Spleen (tissue), 11 donors: ENCODE measurements at regions not wholly inside any gene's neighbourhood (a gene's known extent, or its start where the extent isn't known, plus 50 kb on each side); places are given as distances from the start of the nearest gene placed in this dataset.

ENCODE experiments used
- DNase-seq: peaks from one replicate; pipeline ENCODE4 v3.0.0-alpha.2; 2020
- H3K27ac ChIP-seq, 8 donors: fragments of 200-600 bp; sonication (generic) in 7 of 8; 1 replicate in 4 of 8; 2 replicates in 4 of 8; pipeline versions ENCODE4 v1.5.0 to v1.8.0; 2016 to 2021; ENCODE audit warnings: inconsistent platforms in 4 of 8, mild to moderate bottlenecking in 4 of 8, moderate library complexity in 1 of 8
- H3K27me3 ChIP-seq, 7 donors: fragments of 200-600 bp; sonication (generic) in 6 of 7; replicated peaks in 1 of 7; 1 replicate in 4 of 7; 2 replicates in 3 of 7; pipeline versions ENCODE4 v1.5.0 to v1.8.0; 2016 to 2021; ENCODE audit warnings: inconsistent platforms in 3 of 7, mild to moderate bottlenecking in 1 of 7
- H3K36me3 ChIP-seq, 6 donors: fragments of 200-600 bp; sonication (generic) in 5 of 6; 1 replicate in 4 of 6; 2 replicates in 2 of 6; pipeline versions ENCODE4 v1.5.0 to v1.8.0; 2016 to 2021; ENCODE audit warnings: inconsistent platforms in 2 of 6
- H3K4me1 ChIP-seq, 6 donors: fragments of 200-600 bp; sonication (generic) in 5 of 6; 1 replicate in 3 of 6; 2 replicates in 3 of 6; pipeline versions ENCODE4 v1.5.0 to v1.8.0; 2016 to 2021; ENCODE audit warnings: inconsistent platforms in 3 of 6
- H3K4me3 ChIP-seq, 8 donors: fragments of 200-600 bp; sonication (generic) in 7 of 8; 1 replicate in 4 of 8; 2 replicates in 4 of 8; pipeline versions ENCODE4 v1.5.0 to v1.8.0; 2016 to 2021; ENCODE audit warnings: inconsistent platforms in 4 of 8, mild to moderate bottlenecking in 4 of 8, moderate library complexity in 2 of 8
- H3K9me3 ChIP-seq, 8 donors: fragments of 200-600 bp; sonication (generic) in 7 of 8; 1 replicate in 4 of 8; 2 replicates in 4 of 8; pipeline versions ENCODE4 v1.5.0 to v1.8.0; 2016 to 2021; ENCODE audit warnings: inconsistent platforms in 4 of 8
- POLR2A ChIP-seq, 3 donors: fragments of 450-650 bp; IDR thresholded peaks; one replicate each; pipeline ENCODE4 v1.5.1; 2017; ENCODE audit warnings: antibody characterized with exemption in 3 of 3, mild to moderate bottlenecking in 1 of 3
- POLR2AphosphoS5 ChIP-seq, 3 donors: sonication (generic); formaldehyde crosslinking; IDR thresholded peaks; one replicate each; pipeline ENCODE4 v1.5.1; 2017; ENCODE audit warnings: antibody characterized with exemption in 3 of 3
- WGBS, 5 donors: extraction: QIAGEN DNeasy Blood & Tissue Kit in 3 of 5; methylation state at CpG; one replicate each; pipeline versions ENCODE4 v1.1.5 to v1.1.7; 2013 to 2018; 5-methylcytosine and 5-hydroxymethylcytosine counted together
- intact Hi-C: fragments of 100-400 bp; cut with DNase I; formaldehyde crosslinking; loops from one replicate; pipeline ENCODE4 v1.15.0; 2023; ENCODE audit warnings: low total_unique reads
- TF ChIP-seq, protein P1 (sequence below), 11 experiments: fragments of 200-600 bp in 7 of 11; fragments of 450-650 bp in 4 of 11; sonication (generic) in 4 of 11; IDR thresholded peaks in 8 of 11; conservative IDR thresholded peaks in 3 of 11; 1 replicate in 7 of 11; 2 replicates in 4 of 11; pipeline versions ENCODE4 v1.4.0 to v1.8.0; 2016 to 2021; ENCODE audit warnings: antibody characterized with exemption in 11 of 11, inconsistent platforms in 4 of 11, mild to moderate bottlenecking in 1 of 11
- donor health status: healthy with polysubstance abuse.
- donor health status: DM: no; HTN: no; CAD: no; lungs with moderate emphysema.
- donor health status: DM: no; HTN: no; CAD: no.
- donor health status: Bipolar disorder and iron deficiency.
- donor health status: healthy.
- donor health status: DM: no; HTN: no; CAD: no.
- donor health status: DM: yes; HTN: yes; CAD: no.

DNA sequence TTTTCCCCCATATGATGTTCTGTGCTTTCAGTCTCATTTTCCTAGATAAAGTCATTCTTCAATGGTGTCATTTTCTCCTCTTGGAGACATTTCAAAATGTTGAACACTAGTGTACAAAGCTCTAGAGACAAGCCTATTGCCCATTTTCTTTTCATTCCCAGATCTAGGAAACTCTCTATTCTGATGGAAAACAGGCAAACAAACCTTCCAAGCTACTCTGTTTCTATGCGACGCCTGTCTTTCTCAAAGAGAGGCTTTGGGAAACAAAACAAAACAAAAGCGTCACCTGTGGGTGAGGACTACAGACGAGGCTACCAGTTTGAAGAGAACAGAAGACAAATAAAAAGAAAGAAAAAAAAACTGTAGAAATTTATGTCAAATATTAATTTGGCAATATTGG is 311.0 kb downstream of the CBLN2 start:
- 65 to 78% (median 76%) methylated on average over 4 of the region's 4 CpGs for WGBS, 5 donors
- Histone ChIP-seq H3K27me3 (no peaks in the 10 kb centered on the region), H3K36me3 (no peaks in the 10 kb centered on the region), H3K4me3 (no peak overlapping the region), H3K27ac (no peak overlapping the region), H3K4me1 (no peaks in the 10 kb centered on the region), H3K9me3 (peaks cover 0 to 5% (median 0%) of the 10 kb centered on the region in 8 donors)
- no peak for DNase-seq
- intact Hi-C loops, result no loop called here
- TF ChIP-seq POLR2A (IDR thresholded peaks at IDR 0.05) (no peak), POLR2AphosphoS5 (IDR thresholded peaks at IDR 0.05) (no peak)
- TF ChIP-seq, protein P1, sequence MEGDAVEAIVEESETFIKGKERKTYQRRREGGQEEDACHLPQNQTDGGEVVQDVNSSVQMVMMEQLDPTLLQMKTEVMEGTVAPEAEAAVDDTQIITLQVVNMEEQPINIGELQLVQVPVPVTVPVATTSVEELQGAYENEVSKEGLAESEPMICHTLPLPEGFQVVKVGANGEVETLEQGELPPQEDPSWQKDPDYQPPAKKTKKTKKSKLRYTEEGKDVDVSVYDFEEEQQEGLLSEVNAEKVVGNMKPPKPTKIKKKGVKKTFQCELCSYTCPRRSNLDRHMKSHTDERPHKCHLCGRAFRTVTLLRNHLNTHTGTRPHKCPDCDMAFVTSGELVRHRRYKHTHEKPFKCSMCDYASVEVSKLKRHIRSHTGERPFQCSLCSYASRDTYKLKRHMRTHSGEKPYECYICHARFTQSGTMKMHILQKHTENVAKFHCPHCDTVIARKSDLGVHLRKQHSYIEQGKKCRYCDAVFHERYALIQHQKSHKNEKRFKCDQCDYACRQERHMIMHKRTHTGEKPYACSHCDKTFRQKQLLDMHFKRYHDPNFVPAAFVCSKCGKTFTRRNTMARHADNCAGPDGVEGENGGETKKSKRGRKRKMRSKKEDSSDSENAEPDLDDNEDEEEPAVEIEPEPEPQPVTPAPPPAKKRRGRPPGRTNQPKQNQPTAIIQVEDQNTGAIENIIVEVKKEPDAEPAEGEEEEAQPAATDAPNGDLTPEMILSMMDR (IDR thresholded peaks at IDR 0.05 in 8 of 11, conservative IDR thresholded peaks at IDR 0.05 in 3 of 11), result no peak

DNA sequence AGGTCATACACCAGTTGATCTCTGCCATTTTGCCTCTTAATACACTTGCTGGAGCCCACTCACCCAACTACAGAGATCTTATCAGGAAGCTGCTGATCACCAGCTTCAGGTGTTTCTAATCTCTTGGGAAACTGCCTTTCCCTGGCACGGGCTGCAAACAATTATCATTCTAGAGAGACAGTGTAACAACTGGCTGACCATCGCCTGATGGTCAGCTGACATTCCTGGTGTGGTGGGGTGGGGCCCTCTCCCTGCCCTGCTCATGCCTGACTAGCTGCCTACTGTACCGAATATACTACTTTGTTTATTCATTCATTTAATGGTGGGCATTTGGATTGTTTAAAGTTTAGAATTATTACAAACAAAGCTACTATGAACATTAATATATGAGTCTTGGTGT is 311.5 kb downstream of the CBLN2 start:
- Histone ChIP-seq H3K36me3 (no peaks in the 10 kb centered on the region), H3K27me3 (no peaks in the 10 kb centered on the region), H3K4me3 (no peak overlapping the region), H3K9me3 (peaks cover 0 to 5% (median 0%) of the 10 kb centered on the region in 8 donors), H3K4me1 (no peaks in the 10 kb centered on the region), H3K27ac (no peak overlapping the region)
- TF ChIP-seq, protein P1 (IDR thresholded peaks at IDR 0.05 in 8 of 11, conservative IDR thresholded peaks at IDR 0.05 in 3 of 11), result no peak
- TF ChIP-seq POLR2AphosphoS5 (IDR thresholded peaks at IDR 0.05), result no peak
- TF ChIP-seq POLR2A (IDR thresholded peaks at IDR 0.05), result no peak
- intact Hi-C loops, result no loop called here
- no peak for DNase-seq
- 76 to 89% (median 81%) methylated on average over 3 of the region's 3 CpGs for WGBS, 5 donors

DNA sequence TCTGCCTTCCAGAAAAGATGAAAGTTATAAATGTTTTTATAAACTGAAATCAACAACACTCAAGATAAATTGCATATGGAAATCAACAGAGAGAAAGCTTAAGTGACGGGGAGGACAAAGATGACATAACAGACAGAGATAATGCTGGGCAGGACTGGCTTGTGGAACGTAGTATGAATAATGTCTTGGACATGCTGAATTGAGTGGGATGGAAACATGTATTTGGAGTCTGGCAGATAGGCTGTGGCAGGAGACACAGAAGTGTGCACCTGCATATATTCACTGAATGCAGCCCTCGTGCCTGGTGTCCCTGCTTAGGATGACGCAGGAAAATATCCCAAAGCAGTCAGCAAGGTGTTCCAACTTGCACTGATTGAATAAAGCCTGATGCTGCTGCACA is 318.2 kb downstream of the CBLN2 start:
- Histone ChIP-seq H3K4me3 (no peak overlapping the region), H3K27ac (no peak overlapping the region), H3K27me3 (no peaks in the 10 kb centered on the region), H3K4me1 (no peaks in the 10 kb centered on the region), H3K36me3 (no peaks in the 10 kb centered on the region), H3K9me3 (peaks cover 0 to 19% (median 7%) of the 10 kb centered on the region in 8 donors)
- intact Hi-C loops, result no loop called here
- TF ChIP-seq POLR2A (IDR thresholded peaks at IDR 0.05) (no peak), POLR2AphosphoS5 (IDR thresholded peaks at IDR 0.05) (no peak)
- TF ChIP-seq, protein P1 (IDR thresholded peaks at IDR 0.05 in 8 of 11, conservative IDR thresholded peaks at IDR 0.05 in 3 of 11), result no peak
- DNase-seq, result no peak
- 64 to 86% (median 77%) methylated on average over 4 of the region's 4 CpGs for WGBS, 5 donors

DNA sequence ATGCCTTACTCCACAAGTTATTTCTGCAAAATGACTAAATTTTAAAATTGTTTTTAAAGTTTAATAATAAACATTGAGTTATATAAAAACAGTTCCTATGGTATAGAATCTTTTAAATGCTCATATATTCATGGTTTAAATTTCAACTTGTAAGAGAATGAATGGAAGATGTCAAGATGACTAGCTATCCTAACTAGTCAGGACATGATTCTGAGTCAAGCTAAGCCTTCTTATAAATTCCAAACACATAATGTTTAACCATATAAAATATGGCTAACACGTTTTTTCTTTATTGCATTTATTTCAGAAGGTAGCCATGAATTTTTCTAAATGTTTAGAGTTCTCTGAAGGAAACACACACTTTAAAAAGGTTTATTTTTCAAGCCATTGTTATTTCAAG is 320.4 kb downstream of the CBLN2 start:
- intact Hi-C loops, result no loop called here
- no peak overlapping the region for H3K4me3 ChIP-seq
- no peaks in the 10 kb centered on the region for H3K4me1 ChIP-seq
- H3K36me3 ChIP-seq, result no peaks in the 10 kb centered on the region
- 26 to 58% (median 36%) methylated on average over 1 of the region's 1 CpG for WGBS, 5 donors
- H3K27ac ChIP-seq, result no peak overlapping the region
- peaks cover 0 to 21% (median 10%) of the 10 kb centered on the region in 8 donors for H3K9me3 ChIP-seq
- no peaks in the 10 kb centered on the region for H3K27me3 ChIP-seq
- DNase-seq, result no peak
- TF ChIP-seq, protein P1 (IDR thresholded peaks at IDR 0.05 in 8 of 11, conservative IDR thresholded peaks at IDR 0.05 in 3 of 11), result no peak
- no peak for TF ChIP-seq POLR2AphosphoS5 (IDR thresholded peaks at IDR 0.05)
- TF ChIP-seq POLR2A (IDR thresholded peaks at IDR 0.05), result no peak
